IMR-90 (cell line): ENCODE measurements at regions not wholly inside any gene's neighbourhood (a gene's known extent, or its start where the extent isn't known, plus 50 kb on each side); places are given as distances from the start of the nearest gene placed in this dataset.

Source experiments
- BHLHE40 ChIP-seq: fragments of 150-350 bp; IDR thresholded peaks from 2 replicates; pipeline ENCODE4 v1.6.1; 2016; ENCODE audit warnings: mild to moderate bottlenecking, low read depth, low read length
- CEBPB ChIP-seq: IDR thresholded peaks from 2 replicates; pipeline ENCODE4 v1.6.1; 2012; ENCODE audit warnings: low read depth, low read length, improper control_type of control experiment
- FOS ChIP-seq: fragments of 150-350 bp; IDR thresholded peaks from 2 replicates; pipeline ENCODE4 v1.6.1; 2016; ENCODE audit warnings: low read depth, low read length
- MAZ ChIP-seq: IDR thresholded peaks from 2 replicates; pipeline ENCODE4 v1.6.1; 2012; ENCODE audit warnings: low read depth, mild to moderate bottlenecking, low read length, improper control_type of control experiment, moderate library complexity, borderline replicate concordance
- NFE2L2 ChIP-seq: fragments of 150-350 bp; IDR thresholded peaks from 2 replicates; pipeline ENCODE4 v1.6.1; 2016; ENCODE audit warnings: low read depth, mild to moderate bottlenecking, low read length
- POLR2A ChIP-seq: IDR thresholded peaks from 2 replicates; pipeline ENCODE4 v1.6.1; 2012; ENCODE audit warnings: mild to moderate bottlenecking, low read depth, low read length
- RFX5 ChIP-seq: IDR thresholded peaks from 2 replicates; pipeline ENCODE4 v1.8.0; 2012; ENCODE audit warnings: low read depth, mild to moderate bottlenecking, low read length, moderate library complexity
- TF ChIP-seq, protein P1 (sequence below): conservative IDR thresholded peaks from 2 replicates; pipeline ENCODE4 v1.5.1; 2012; ENCODE audit warnings: mild to moderate bottlenecking, low read depth, low read length, improper control_type of control experiment
- TF ChIP-seq, protein P2 (sequence below): fragments of 150-350 bp; IDR thresholded peaks from 2 replicates; pipeline ENCODE4 v1.6.1; 2016; ENCODE audit warnings: low read depth, mild to moderate bottlenecking, low read length, moderate library complexity, borderline replicate concordance

DNA sequence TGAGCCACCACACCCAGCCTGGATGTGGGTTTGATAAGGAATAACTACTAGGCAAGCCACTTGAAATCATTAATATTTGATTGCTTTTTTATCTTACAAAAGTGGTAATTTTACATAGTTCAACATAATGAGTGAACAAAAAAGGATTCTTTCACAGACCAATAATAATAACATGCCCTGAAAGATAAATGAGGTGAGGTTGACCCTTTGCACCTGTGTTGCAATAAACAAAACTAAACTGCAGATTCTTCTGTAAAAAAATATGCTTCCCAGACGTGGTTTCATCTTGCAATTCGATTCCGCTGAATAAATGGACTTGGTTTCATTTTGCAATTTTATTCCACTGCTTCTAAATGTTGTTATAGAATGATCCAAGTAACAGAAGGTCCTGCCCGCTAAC lies 1514.9 kb upstream of the TMEM132C start:
- TF ChIP-seq POLR2A = no peak
- TF ChIP-seq, protein P1, sequence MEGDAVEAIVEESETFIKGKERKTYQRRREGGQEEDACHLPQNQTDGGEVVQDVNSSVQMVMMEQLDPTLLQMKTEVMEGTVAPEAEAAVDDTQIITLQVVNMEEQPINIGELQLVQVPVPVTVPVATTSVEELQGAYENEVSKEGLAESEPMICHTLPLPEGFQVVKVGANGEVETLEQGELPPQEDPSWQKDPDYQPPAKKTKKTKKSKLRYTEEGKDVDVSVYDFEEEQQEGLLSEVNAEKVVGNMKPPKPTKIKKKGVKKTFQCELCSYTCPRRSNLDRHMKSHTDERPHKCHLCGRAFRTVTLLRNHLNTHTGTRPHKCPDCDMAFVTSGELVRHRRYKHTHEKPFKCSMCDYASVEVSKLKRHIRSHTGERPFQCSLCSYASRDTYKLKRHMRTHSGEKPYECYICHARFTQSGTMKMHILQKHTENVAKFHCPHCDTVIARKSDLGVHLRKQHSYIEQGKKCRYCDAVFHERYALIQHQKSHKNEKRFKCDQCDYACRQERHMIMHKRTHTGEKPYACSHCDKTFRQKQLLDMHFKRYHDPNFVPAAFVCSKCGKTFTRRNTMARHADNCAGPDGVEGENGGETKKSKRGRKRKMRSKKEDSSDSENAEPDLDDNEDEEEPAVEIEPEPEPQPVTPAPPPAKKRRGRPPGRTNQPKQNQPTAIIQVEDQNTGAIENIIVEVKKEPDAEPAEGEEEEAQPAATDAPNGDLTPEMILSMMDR = no peak
- TF ChIP-seq NFE2L2 = no peak
- TF ChIP-seq FOS = no peak
- TF ChIP-seq MAZ = no peak
- no peak for TF ChIP-seq RFX5
- TF ChIP-seq BHLHE40 = no peak
- no peak for TF ChIP-seq CEBPB
- TF ChIP-seq, protein P2, sequence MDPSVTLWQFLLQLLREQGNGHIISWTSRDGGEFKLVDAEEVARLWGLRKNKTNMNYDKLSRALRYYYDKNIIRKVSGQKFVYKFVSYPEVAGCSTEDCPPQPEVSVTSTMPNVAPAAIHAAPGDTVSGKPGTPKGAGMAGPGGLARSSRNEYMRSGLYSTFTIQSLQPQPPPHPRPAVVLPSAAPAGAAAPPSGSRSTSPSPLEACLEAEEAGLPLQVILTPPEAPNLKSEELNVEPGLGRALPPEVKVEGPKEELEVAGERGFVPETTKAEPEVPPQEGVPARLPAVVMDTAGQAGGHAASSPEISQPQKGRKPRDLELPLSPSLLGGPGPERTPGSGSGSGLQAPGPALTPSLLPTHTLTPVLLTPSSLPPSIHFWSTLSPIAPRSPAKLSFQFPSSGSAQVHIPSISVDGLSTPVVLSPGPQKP = no peak
